ENCODE measurements at regions not wholly inside any gene's neighbourhood (a gene's known extent, or its start where the extent isn't known, plus 50 kb on each side); places are given as distances from the start of the nearest gene placed in this dataset.

GRCh38 chr7:18262058-18262457 lies 233.5 kb upstream of the HDAC9 start:
- TF ChIP-seq, protein P1, sequence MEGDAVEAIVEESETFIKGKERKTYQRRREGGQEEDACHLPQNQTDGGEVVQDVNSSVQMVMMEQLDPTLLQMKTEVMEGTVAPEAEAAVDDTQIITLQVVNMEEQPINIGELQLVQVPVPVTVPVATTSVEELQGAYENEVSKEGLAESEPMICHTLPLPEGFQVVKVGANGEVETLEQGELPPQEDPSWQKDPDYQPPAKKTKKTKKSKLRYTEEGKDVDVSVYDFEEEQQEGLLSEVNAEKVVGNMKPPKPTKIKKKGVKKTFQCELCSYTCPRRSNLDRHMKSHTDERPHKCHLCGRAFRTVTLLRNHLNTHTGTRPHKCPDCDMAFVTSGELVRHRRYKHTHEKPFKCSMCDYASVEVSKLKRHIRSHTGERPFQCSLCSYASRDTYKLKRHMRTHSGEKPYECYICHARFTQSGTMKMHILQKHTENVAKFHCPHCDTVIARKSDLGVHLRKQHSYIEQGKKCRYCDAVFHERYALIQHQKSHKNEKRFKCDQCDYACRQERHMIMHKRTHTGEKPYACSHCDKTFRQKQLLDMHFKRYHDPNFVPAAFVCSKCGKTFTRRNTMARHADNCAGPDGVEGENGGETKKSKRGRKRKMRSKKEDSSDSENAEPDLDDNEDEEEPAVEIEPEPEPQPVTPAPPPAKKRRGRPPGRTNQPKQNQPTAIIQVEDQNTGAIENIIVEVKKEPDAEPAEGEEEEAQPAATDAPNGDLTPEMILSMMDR (IDR thresholded peaks at IDR 0.05): no peak
- TF ChIP-seq POLR2A (IDR thresholded peaks at IDR 0.05) (no peak), EP300 (IDR thresholded peaks at IDR 0.05) (no peak)

Measured in tibial nerve (tissue), 4 donors.